CD4-positive, alpha-beta T cell treated with Interleukin-4 for 4 hours (primary cell): ENCODE measurements at regions not wholly inside any gene's neighbourhood (a gene's known extent, or its start where the extent isn't known, plus 50 kb on each side); places are given as distances from the start of the nearest gene placed in this dataset.
A peak's percentile ranks its signal among the peaks of the same experiment; 100 is the strongest.
"Not testable (repeated sequence)": the region's sequence is repeated elsewhere in the genome, so short reads cannot be mapped to it uniquely, and the experiment has no call there.

Experiments
- DNase-seq: peaks from one replicate; pipeline ENCODE4 v3.0.0-alpha.2; 2020

DNA sequence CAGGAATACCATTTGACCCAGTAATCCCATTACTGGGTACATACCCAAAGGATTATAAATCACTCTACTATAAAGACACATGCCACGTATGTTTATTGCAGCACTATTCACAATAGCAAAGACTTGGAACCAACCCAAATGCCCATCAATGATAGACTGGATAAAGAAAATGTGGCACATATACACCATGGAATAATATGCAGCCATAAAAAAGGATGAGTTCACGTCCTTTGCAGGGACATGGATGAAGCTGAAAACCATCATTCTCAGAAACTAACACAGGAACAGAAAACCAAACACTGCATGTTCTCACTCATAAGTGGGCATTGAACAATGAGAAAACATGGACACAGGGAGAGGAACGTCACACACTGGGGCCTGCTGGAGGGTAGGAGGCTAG is 556.1 kb upstream of the ADGRL2 start:
- not testable (repeated sequence) for DNase-seq

DNA sequence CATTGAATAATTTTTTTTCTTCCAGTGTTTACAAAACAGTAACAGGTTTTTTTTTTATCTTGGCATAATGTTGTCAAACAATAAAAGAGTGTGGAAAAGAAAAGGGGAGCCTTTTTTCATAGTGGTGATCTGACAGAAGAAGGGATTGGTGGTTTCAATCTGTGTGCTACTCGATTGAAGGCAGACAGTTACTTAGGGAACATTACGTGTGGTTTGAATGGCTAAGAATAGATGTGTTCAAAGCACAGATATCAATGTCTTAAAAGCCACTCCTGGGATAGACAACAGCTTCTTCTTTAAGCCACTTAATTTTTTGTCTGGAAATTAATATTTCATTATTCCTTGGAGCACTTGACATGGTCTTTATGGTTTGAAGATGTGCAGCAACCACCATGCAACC is 558.6 kb upstream of the ADGRL2 start:
- no peak for DNase-seq

GRCh38 chr1:81238129-81238528 is 562.6 kb upstream of the ADGRL2 start:
- DNase-seq = no peak

DNA sequence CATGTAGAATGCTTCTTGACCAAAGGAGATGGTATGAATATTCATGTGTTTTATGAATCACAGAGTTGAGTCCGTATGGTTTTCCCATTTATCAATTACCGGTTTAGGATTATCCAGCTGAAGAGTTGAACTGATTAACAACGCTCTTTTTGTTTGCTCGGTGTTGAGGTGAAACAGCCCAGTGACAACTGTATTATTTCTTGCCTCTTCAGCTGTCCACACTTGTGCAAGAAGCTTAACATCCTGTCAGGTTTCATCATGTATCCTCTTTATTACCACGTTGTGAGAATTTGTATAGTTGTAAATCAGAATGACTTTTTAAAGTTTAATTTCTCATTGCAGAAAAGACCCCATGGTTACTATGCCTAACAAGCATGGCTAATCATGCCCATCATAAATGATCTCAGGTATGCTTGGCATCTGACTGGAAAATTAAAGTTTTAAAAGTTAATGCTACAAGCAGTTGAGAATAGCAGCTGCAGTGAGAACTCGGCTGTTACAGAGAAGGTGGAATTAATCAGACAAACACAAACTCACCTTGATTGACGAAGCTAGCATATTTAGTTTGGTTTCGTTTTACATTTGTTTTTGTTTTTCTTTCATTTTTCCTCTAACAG is 563.2 kb upstream of the ADGRL2 start:
- no peak for DNase-seq

DNA sequence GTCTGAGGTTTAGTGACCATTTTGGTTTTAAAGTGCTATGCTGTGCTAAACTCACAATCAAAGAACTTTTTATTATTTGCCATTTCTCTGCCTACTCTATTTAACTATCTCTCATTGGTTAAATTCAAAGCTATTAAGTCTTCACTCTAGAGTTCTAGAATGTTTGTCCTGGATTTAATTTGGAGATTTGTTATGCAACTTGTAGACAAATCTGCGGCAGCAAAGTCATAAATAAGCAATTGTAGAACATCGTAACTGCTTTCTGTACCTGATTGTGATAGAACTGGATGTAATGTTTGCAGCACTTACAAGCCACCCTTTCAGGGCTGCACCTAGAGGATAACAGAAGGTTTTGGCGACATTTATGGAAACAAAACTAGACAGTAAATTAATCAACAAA is 566.5 kb upstream of the ADGRL2 start:
- no peak for DNase-seq

DNA sequence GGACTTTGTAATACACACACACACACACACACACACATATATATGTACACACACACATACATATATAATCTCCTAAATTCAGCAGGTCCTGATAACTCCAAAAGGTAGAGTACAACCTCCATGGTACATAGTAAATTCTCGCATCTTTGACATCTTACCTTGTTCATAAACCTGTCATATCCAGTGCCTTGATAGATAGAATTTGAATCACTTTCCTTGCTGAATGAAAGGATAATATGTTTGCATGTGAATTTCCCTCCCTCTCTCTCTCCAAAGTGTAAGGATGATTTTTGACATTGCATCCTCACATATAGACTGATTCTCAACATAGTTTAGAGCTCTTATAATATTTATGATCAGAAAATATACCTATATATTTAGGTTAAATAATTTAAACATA is 567.1 kb upstream of the ADGRL2 start:
- DNase-seq = no peak

DNA sequence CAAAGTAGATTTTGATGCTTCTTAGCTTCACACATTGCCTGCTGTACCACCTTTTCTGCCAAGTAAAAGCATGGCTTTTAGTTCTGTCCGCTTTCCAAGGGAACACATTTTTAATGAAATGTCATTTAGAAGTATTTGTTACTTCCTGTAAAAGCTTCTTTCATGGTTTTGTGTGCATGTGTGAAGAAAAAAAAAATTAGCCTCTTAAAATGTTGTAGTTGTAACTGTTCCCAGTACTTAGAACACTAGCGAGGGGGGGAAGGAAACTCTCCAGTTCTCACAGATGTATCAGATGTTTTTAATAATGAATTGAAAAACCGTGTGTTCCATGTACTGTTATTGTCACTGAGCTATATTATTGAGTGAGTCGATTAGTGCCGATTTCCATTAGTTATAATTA is 568.3 kb upstream of the ADGRL2 start:
- no peak for DNase-seq

DNA sequence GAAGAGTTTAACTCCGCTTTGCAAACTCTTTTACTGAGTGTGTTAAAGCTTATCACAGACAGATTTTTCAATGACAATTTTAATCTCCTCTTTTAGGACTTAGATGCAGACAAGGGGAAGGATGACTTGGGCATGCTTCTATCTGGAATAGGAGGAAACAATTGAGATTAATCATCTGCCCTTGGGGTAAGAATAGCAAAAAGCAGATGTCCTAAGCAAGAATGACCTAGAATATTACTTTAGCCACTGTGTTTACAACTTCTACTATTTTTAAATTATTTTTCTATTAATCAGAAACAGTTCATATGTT is 569.0 kb upstream of the ADGRL2 start:
- no peak for DNase-seq

- no peak for DNase-seq
Observed at GRCh38 chr1:81230983-81231728, 569.6 kb upstream of the ADGRL2 start.

DNA sequence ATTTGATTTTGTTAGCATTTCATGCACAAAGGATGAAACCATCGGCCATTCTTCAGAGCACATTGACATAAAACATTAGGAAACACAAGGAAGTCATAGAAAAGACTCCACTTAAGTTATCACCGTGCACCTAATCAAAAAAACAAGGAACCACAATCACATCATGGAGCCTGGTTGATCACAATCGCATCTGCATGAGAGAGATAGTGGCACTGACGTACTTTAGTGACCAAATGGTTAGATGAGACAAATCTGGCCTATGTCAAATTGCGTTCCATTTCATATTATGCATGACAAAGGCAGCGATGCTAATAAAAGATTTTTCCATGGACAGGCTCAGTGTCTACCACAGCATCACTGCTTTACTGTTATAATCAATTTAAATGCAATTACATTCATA is 571.8 kb upstream of the ADGRL2 start:
- no peak for DNase-seq

DNA sequence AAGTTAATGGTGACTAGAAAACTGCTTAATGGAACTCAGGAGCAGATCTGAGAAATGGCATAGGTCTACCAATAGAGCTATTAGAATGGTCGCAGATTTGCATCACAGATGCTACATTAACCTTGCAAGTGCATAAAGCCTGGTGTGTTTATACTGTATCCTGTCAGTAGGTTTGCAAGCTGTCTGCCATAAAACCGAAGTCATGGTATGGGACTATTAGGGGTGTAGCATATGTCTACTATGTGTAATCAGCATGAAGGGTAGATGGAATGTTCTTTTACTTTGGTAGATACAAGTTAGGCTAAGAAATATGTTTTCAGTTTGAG is 574.2 kb upstream of the ADGRL2 start:
- no peak for DNase-seq

GRCh38 chr1:81225789-81226602 is 574.7 kb upstream of the ADGRL2 start:
- no peak for DNase-seq

DNA sequence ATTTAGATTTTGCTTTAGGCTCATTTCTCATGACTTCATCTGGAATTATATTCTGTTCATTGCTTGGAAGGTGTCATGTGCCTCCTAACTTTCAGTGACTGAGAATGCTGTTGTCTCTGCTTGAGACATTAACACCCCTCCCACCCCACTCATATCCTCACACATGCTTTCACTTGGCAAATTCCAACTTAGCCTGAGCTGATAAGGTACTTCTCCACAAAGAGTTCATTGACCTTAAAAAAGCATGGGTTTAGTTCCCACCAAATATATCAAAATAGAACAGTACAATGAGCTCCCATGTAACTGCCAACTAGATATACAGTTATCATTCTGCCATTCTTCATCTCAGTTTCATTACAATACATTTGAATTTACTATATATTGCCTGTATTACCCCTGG is 576.5 kb upstream of the ADGRL2 start:
- DNase-seq = no peak

- DNase-seq = no peak
Observed at GRCh38 chr1:81221564-81221963, 579.2 kb upstream of the ADGRL2 start.

DNA sequence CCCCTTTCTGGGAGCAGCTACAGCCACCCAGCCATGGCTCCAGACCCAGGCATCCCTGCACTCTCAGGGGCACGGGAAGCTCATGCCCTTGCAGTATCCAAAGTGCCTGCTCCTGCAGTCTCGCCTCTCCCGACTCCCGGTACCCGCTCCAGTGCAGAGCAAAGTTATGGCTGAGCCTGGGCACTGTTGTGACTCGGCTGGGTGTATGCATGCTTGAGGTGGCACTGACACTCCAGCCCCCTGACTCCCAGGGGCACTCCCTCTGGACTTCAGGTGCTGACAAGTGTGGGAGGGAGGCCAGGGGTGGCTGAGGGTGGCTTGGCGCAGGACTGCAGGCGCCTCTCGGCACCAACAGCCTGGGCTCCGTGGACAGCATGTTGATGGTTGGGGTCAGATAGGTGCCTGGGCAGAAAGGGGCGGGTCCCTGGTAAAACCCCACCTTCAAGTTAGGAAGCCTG is 580.1 kb upstream of the ADGRL2 start:
- no peak for DNase-seq

GRCh38 chr1:81217058-81217457 is 583.7 kb upstream of the ADGRL2 start:
- no peak for DNase-seq

DNA sequence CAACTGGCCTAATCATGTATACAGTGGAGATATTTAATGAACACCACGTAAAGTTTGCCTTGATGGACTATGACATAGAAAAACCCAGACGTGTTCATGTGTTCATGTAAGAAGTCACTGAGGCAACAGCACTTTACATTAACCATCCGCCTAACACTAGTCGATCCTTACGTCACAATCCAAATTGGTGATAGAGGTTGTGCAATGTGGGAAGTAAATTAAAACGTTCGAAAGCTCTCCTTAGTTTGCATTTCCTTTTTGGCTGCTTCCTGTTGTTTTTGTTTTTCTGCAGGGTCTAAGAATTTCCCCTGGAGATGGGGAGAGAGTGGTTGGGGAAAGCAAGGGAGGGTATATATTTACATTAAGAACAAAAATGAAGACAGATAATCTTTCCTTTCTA is 587.5 kb upstream of the ADGRL2 start:
- no peak for DNase-seq

DNA sequence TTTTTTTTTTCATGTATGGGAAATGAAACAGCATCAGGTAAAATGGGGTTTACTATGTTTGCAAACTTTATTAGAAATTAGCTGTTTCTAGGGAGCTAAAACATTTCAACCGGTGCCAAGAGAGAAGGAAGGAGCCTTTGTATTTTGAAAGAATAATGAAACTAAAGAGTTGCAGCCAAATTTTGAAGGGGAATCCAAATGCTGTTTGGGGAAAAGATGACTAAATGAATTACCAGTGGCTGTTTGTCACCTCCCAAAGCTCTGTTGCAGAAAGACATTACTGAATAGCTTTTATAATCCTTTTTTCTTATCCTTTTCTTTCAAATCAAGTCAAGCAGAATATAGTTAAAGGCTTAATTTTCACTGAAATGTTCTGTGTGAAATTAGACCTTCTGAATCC is 591.3 kb upstream of the ADGRL2 start:
- DNase-seq = no peak

DNA sequence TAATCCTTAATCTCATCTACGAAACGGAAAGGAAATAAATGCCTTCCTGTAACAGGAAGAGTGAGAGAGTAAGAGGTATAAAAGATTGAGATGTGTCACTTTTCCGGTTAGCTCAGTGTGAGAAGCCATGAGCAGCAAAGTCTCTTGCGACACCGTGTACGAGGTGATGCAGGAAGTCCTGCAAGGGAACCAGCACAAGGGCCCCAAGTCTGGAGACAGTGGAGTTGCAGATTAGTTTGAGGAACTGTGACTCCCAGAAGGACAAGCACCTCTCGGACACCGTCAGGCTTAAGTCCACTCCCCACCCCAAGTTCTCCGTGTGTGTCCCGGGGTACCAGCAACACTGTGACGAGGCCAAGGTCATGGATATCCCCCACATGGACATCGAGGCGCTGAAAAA is 592.3 kb upstream of the ADGRL2 start:
- peak; percentile 0 for DNase-seq

DNA sequence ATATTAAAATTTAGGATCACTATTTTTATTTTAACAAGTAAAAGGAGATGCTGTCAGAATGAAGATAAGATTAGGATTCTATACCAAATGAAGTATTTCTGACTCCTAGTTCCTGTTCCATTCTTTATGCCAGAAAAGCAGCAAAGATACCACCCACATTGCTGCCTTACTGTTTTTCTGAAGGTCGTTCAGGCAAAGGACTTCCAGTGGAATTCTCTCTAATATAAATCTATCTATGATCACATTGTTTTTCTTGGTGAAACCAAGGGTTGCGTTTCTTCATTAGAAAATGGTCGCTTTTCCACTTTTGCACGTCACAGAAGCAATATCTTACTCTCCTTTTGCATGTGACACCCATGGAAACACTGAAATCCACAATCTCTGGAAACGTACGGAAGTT is 594.8 kb upstream of the ADGRL2 start:
- no peak for DNase-seq

DNA sequence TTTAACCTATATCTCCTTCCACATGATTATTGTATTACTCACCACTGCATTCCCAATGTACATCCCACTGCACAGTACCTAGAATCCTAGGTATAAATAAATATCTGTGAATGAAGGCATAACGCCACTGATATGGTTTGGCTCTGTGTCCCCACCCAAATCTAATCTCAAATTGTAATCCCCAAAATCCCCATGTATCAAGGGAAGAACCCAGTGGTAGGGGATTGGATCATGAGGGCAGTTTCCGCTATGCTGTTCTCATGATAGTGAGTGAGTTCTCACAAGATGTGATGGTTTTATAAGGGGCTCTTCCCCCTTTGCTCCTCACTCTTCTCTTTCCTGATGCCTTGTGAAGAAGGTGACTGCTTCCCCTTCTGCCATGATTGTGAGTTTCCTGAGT is 599.0 kb upstream of the ADGRL2 start:
- no peak for DNase-seq

- DNase-seq = no peak
Observed at GRCh38 chr1:81197591-81197990, 603.1 kb upstream of the ADGRL2 start.

DNA sequence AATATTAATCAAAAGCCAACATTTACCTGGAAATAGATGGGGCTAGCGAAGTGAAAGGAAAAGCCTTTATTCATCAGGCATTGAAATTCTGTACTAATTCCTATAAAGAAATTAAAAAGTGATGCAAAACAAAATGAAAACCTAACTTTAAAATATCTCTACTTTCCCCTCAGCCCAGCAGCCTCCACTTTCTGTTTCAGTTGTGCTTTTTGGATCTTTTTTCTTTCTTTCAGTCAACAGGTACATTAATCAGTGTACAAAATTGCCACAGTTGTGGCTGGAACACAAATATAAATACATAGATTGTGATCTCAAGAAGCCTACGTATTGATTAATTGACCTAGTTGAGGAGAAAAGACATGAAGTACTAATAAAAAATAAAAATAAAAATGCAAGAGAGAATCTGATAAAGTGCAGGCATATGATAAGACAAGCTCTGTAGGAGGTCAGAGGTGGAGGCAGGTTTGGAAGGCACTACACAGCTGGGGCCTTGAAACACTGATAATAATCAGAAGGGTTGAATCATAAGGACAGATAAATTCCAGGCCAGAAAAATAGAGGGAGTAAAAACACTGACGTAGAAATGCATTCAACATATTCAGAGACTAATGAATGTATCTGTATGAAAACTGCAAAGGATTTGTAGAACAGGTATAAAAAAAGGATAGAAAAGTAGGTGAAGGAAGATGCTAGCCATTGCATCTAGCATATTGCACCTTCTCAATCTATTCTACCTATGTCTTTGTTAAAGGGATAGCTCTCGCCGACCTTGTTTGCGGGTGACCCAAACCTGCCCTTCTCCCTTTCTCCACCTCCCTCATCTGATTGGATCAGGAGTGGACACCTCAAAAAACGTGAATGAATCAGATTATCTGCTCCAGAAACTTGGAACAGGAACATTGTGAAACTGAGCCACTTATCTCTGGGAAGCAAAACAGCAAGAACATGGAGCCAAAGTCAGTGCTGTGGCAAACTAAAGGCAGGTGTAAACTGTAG is 607.8 kb upstream of the ADGRL2 start:
- no peak for DNase-seq
